Panc1 (cell line): ENCODE measurements at regions not wholly inside any gene's neighbourhood (a gene's known extent, or its start where the extent isn't known, plus 50 kb on each side); places are given as distances from the start of the nearest gene placed in this dataset.

ENCODE experiments used
- ATAC-seq: fragments of 200-7000 bp; cut with Tn5 transposase; 2 replicates; pipeline ENCODE4 v1.9.1; 2020; ENCODE audit warnings: mild to moderate bottlenecking, moderate library complexity
- BruUV-seq: library from RNA; stranded (reverse); fragments of 400-500 nt; replicated peaks from 2 replicates; lab custom pipeline; 2021; lab: Mats Ljungman, UMichigan
- CTCF ChIA-PET: fragments of 300-600 bp; sonication (Branson Sonifier 250); formaldehyde crosslinking; loops from one replicate; lab custom pipeline; 2022; ENCODE audit warnings: antibody characterized with exemption; lab: Charles Lee
- POLR2A ChIA-PET: fragments of 300-600 bp; sonication (Branson Sonifier 250); formaldehyde crosslinking; loops from one replicate; lab custom pipeline; 2022; ENCODE audit warnings: antibody characterized with exemption; lab: Charles Lee
- DNase-seq: peaks from one replicate; pipeline ENCODE4 v3.0.0-alpha.2; 2010; ENCODE audit warnings: low read depth, low spot score
- H3K27ac ChIP-seq: 2 replicates; pipeline ENCODE4 v1.5.1; 2011; ENCODE audit warnings: mild to moderate bottlenecking, low read length, inconsistent platforms
- H3K27me3 ChIP-seq: fragments of 200-500 bp; sonication (Bioruptor generic); 2 replicates; pipeline ENCODE4 v1.6.0; 2014; ENCODE audit warnings: low read length, inconsistent platforms; ENCODE audit not compliant: control insufficient read depth, insufficient read depth
- H3K36me3 ChIP-seq: fragments of 200-500 bp; sonication (Bioruptor generic); 2 replicates; pipeline ENCODE4 v1.5.1; 2014; ENCODE audit warnings: inconsistent platforms, mild to moderate bottlenecking, low read length, moderate library complexity; ENCODE audit not compliant: control insufficient read depth, insufficient read depth
- H3K4me1 ChIP-seq: 2 replicates; pipeline ENCODE4 v1.5.1; 2011; ENCODE audit warnings: inconsistent platforms, mild to moderate bottlenecking, low read length, moderate library complexity; ENCODE audit not compliant: control insufficient read depth, insufficient read depth
- H3K4me3 ChIP-seq, 2 experiments: 2 replicates each; pipeline ENCODE4 v1.5.1; 2011 to 2012; ENCODE audit warnings: low read depth in 2 of 2, low read length in 2 of 2, mild to moderate bottlenecking in 2 of 2, inconsistent platforms in 1 of 2, moderate library complexity in 1 of 2
- H3K9me3 ChIP-seq: fragments of 200-500 bp; sonication (Bioruptor generic); 2 replicates; pipeline ENCODE4 v1.5.1; 2014; ENCODE audit warnings: low read depth, mild to moderate bottlenecking, inconsistent platforms, low read length, moderate library complexity; ENCODE audit not compliant: control insufficient read depth, insufficient read depth
- CTCF ChIP-seq: fragments of 450-650 bp; IDR thresholded peaks from 2 replicates; pipeline ENCODE4 v1.5.1; 2017; ENCODE audit warnings: mild to moderate bottlenecking
- POLR2AphosphoS5 ChIP-seq: IDR thresholded peaks from 2 replicates; pipeline ENCODE4 v1.6.1; 2012; ENCODE audit warnings: mild to moderate bottlenecking, low read depth, low read length, moderate library complexity
- REST ChIP-seq, 2 experiments: IDR thresholded peaks; 2 replicates each; pipeline ENCODE4 v1.6.1; 2011 to 2012; ENCODE audit warnings: low read depth in 2 of 2, control low read depth in 1 of 2, low read length in 1 of 2, mild to moderate bottlenecking in 1 of 2, moderate library complexity in 1 of 2; ENCODE audit not compliant: insufficient read depth in 1 of 2
- SIN3A ChIP-seq: IDR thresholded peaks from 2 replicates; pipeline ENCODE4 v1.6.1; 2012; ENCODE audit warnings: low read depth, mild to moderate bottlenecking, low read length, moderate library complexity, borderline replicate concordance; ENCODE audit not compliant: insufficient read depth
- TCF7L2 ChIP-seq: IDR thresholded peaks from 2 replicates; pipeline ENCODE4 v1.6.1; 2011; ENCODE audit warnings: mild to moderate bottlenecking, low read depth, low read length, inconsistent platforms
- in situ Hi-C: cut with HindIII; loops from 2 replicates; pipeline ENCODE4 v1.10.0; 2016; ENCODE audit warnings: low sequenced_read_pairs, low pct_unique_long_range_greater_than_20kb
- intact Hi-C: fragments of 100-400 bp; cut with micrococcal nuclease; formaldehyde crosslinking; loops from one replicate; pipeline ENCODE4 v1.10.0; 2022; ENCODE audit not compliant: unreplicated experiment

GRCh38 chr2:173822889-173823542 lies 142.2 kb downstream of the SP3 start:
- H3K9me3 ChIP-seq = no peaks in the 10 kb centered on the region
- in situ Hi-C loops = no loop called here
- no peaks in the 10 kb centered on the region for H3K36me3 ChIP-seq
- no TSS peak for BruUV-seq
- no peak overlapping the region for H3K27ac ChIP-seq
- peaks cover 3% of the 10 kb centered on the region for H3K27me3 ChIP-seq
- DNase-seq (no peak), ATAC-seq (no peak)
- CTCF ChIA-PET = no interaction called here
- no peak overlapping the region for H3K4me3 ChIP-seq
- TF ChIP-seq TCF7L2 = no peak
- TF ChIP-seq POLR2AphosphoS5 = no peak
- TF ChIP-seq CTCF = no peak
- TF ChIP-seq REST (IDR thresholded peaks at IDR 0.05; ENCODE audit: insufficient read depth in 1 of 2, low read depth in 2 of 2, low read length in 1 of 2) = no peak
- no peak for TF ChIP-seq SIN3A
- no peaks in the 10 kb centered on the region for H3K4me1 ChIP-seq
- POLR2A ChIA-PET = no interaction called here
- intact Hi-C loops = no loop called here

GRCh38 chr2:173823543-173823939 lies 141.6 kb downstream of the SP3 start:
- POLR2A ChIA-PET = no interaction called here
- in situ Hi-C loops (no loop called here), intact Hi-C loops (no loop called here)
- no TSS peak for BruUV-seq
- DNase-seq (no peak), ATAC-seq (no peak)
- no peaks in the 10 kb centered on the region for H3K36me3 ChIP-seq
- no peak overlapping the region for H3K27ac ChIP-seq
- H3K9me3 ChIP-seq = no peaks in the 10 kb centered on the region
- TF ChIP-seq TCF7L2 (no peak), SIN3A (no peak), REST (IDR thresholded peaks at IDR 0.05; ENCODE audit: insufficient read depth in 1 of 2, low read depth in 2 of 2, low read length in 1 of 2) (no peak), CTCF (no peak), POLR2AphosphoS5 (no peak)
- H3K27me3 ChIP-seq = peaks cover 3% of the 10 kb centered on the region
- no peaks in the 10 kb centered on the region for H3K4me1 ChIP-seq
- CTCF ChIA-PET = no interaction called here
- H3K4me3 ChIP-seq = no peak overlapping the region
